ENCODE measurements at regions not wholly inside any gene's neighbourhood (a gene's known extent, or its start where the extent isn't known, plus 50 kb on each side); places are given as distances from the start of the nearest gene placed in this dataset.
"Not testable (repeated sequence)": the region's sequence is repeated elsewhere in the genome, so short reads cannot be mapped to it uniquely, and the experiment has no call there.

DNA sequence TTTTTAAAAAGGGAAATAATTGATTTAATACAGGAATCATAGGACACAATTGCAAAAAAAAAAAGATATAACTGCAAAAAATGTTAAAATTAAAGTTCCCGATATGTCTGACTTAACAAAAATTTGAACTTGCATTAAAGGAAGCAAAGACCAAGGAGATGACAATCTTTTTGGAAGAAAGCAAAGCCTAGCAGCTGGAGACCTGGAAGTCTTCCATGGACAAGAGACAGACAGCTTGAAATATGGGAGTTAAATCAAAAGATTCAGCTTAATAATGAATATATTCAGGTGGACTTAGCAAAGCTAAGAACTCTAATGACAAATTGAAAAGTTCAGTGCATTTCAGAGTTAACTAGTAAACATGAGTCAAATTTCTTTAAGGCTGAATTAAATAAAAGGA, 568.7 kb upstream of the RGMB start:
- no peak for DNase-seq (ENCODE audit: low spot score)

DNA sequence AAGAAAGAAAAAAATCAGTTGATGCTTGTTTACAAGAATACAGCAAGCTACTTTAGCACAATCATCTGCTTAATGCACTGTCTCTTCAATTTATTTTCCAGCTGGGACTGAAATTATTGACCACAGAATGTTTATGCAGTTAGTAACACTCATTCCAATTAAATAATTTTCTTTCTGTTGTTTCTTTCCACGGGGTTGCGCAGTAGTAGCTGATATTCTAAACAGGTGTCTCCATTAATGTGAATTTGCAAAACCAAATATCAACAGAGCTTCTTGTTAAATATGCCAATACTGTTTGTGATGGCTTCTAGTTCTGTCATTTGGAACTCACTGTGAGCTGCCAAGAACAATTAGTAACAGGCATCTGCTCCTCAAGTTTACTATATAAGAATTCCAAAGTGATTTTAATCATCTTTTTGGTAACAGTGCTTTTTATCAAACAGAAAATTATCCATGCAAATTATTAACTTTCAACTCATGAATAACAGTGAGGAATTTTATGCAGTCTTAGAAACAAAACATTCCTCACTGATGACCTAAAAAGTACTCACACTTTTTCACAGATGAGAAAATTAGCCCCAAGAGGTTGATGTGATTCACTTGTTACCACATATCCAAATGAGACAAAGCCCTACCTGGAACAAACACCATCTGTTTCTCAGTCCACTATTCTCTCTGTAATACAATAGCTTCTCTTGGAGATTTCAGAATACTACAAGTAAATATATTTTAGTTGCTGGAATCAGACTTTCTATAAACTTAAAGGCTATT, 567.6 kb upstream of the RGMB start:
- DNase-seq (ENCODE audit: low spot score), result peak; percentile 53

DNA sequence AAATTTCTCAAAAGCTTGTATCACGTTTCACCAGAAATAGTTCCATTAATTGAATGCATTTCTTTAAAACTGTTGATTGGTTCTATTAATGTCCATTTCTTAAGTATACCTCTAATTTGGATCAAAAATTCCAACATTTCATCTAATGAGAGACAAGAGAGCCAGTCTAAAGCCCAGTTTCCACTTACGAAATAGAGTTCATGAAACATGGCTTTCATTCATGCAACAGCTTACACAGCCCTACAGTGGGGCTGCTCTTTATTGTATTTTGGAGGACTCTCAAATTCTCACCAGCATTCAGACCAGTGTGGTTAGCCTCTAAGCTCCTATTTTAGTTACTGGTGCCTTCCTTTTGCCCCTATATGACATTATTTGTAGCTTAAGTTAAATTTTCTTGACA, 566.9 kb upstream of the RGMB start:
- DNase-seq (ENCODE audit: low spot score), result no peak

DNA sequence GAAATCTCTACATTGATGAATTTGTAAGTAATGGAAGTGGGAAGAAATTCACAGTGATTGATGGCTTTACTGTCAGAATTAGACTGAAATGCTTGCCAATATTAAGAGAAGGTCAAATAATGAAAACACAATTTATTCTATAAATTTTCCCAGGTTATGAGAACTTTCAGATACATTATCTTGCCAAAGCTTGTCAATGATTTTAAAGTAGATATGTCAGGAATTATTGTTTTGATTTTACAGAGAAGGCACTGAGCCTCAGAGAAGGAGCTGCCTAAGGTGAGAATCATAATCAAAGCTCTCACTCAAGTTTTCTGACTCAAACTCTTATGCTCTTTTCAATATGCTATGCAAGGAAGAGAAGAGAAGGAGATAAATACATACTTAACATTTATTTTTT, 564.0 kb upstream of the RGMB start:
- DNase-seq (ENCODE audit: low spot score), result no peak

DNA sequence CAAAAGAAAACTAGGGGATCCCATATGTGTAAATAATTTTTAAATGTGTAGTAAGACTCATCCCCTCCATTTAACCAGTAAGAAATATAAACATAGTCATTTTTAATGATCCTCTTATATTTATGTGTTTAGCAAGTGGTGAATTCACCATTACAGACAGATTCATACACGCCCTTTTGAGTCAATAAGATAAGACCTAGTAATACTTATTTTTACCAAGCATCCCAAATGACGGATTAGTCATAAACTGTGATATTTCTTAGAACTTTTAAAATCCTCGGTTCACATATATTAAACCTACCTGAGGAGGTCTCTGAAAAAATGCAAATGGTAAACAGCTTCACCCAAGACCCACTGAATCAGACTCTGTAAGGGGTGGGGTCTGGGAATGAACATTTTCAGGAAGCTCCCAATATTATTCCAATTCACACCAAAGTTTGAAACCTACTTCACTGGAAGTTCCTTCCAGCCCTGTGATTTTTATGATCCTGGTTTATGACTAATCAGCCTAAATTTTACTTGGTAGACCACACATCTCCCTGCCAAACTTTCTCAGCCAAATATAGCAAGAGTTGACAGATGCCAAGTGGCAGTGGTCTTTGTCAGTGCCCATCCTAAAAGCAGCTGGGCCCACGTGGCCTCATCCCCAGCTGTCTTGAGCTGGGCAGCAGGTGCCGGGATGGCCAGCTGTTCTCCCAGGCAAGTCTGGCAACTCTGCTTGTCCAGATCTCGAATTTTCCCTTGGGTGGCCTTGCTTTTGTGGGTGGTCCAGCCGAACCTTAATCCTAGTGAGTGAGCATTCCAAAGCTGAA, 559.0 kb upstream of the RGMB start:
- DNase-seq (ENCODE audit: low spot score), result no peak

DNA sequence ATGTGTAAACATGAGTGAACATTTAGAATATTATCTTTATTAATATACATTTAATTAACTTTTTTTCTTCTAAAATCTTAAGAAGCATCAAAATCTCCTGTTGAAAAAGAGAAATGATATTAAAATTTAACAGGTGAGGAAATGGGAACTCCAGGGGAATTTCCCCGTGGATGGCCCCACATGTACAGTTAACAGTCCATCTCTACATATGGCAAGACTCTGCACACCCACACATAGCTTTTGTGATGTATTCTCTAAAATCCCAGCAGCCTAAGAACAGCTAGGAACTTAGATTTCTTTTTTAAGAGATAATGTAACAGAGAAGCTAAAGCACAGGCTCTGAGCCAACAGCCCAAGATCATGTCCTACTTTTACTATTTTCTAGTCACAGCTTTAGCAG, 556.3 kb upstream of the RGMB start:
- no peak for DNase-seq (ENCODE audit: low spot score)

DNA sequence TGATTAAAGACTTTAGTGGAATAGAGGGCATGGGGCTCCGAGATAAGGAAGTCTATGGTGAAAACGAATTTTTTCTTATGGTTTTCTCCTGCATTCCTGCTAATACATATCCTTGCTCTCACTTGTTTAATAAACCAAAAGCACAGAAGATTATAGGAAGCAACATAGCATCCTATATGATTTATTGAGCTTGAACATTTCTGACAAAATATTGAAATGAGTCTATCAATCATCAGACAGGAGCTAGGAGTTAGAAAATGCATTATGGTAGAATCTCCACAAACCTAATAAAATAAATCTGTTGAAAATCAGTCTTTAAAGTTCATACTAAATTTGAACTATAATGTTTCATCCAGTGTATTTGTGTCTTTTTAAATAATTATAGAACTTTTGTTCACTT, 554.6 kb upstream of the RGMB start:
- DNase-seq (ENCODE audit: low spot score), result no peak

DNA sequence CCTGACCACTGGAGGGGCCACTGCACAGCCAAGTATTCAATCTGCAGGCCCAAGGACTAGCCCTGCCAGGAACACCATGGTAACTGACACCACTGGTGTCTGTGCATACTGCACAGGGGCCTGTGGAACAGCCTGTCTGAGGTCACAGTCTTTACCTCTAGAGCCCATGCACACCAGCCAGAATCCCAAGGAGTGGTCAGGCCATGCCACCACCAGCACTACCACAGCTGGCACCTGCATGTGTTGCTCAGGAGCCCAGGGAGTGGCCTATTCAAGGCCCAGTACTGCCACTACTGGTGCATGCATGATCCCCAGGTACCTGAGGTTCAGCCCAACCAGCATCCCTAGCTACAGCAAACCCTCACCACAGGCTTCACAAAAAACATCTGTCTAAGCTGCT, 546.0 kb upstream of the RGMB start:
- DNase-seq (ENCODE audit: low spot score), result no peak

DNA sequence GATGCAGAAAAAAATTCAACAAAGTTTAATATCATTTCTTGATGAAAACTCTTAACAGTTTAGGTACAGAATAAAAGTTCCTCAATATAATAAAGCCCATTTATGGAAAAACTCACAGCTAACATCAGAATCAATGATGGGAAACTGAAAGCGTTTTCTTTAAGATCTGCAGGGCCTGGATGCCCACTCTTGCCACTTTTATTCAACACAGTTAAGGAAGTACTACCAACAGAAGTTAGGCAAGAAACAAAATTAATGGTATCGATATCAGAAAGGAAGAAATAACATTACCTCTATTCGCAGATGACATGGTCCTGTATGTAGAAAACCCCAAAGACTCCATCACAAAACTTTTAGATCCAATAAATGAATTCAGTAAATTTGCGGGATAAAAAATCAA, 542.4 kb upstream of the RGMB start:
- no peak for DNase-seq (ENCODE audit: low spot score)

DNA sequence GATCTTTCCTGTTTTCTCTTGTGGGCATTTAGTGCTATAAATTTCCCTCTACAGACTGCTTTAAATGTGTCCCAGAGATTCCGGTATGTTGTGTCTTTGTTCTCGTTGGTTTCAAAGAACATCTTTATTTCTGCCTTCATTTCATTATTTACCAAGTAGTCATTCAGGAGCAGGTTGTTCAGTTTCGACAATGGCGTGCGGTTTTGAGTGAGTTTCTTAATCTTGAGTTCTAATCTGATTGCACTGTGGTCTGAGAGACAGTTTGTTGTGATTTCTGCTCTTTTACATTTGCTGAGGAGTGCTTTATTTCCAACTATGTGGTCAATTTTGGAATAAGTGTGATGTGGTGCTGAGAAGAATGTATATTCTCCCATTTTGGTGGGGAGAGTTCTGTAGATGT, 535.7 kb upstream of the RGMB start:
- not testable (repeated sequence) for DNase-seq (ENCODE audit: low spot score)

DNA sequence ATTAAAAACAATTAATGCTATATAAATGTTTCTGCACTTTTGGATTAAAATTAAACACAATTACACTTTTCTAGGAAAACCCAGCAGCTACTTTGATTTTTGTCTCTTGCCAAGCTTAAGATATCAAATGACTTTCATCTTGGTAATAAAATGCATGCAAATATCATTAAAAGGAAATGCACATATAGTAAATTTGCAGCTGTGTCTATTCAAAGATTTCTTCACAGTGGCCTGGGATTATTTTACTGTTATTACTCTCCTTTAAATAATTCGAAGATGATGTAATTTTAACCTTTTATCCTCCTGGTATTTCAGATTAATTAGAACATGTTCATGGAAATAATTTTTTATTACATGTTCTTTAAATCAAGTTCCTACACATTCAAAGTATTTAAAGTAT, 529.5 kb upstream of the RGMB start:
- DNase-seq (ENCODE audit: low spot score), result no peak

DNA sequence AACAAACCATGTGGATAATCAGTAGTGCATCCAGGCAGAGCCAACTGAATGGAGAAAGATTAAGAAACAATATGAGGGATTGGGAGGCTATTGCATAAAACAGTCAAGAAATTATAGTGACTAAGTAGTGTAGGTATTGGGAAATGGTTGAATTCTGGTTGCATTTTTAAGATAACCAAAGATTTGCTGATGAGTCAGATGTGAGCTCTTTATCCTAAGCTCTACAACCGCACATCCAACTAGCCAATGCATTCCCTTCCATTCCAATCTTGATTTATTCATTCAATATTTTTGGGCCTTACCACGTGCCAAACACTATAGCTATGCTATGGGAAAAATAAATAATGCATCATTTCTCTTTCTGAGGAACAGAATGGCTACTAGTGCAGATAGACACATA, 524.5 kb upstream of the RGMB start:
- no peak for DNase-seq (ENCODE audit: low spot score)

DNA sequence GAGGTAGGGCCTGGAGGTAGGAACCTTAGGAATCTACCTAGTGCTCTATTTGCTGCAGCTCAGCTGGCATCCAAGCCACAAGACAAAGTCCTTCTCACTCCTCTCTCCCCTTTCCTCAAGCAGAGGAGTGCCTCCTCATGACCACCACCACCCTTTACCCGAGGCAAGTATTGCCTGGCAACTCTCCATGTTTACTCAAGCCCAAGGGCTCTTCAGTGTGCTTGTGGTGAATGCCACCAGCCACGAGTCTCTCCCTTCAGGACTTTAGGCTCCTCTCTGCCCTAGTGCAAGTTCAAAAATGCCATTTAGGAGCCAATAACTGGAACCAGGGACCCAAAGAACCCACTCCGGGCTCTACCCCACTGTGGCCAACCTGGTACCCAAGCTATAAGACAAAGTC, 514.5 kb upstream of the RGMB start:
- DNase-seq (ENCODE audit: low spot score), result no peak

DNA sequence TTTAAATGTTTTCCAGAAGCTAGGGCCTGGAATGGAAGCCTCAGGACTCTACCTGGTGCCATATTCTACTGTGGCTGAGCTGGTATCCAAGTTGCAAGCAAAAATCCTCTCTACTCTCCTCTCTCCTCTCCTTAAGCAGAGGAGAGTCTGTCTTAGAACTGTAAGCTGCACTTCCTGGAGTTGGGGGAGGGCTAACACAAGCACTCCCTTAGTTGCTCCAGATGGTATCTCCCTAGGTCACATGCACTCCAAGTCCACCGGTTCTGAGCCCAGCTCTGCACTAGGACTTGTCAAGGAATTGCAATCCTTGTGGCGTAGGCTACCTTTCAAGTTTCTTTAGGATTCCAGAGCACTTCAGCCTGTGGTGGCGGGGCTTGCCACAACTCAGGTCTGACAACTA, 513.9 kb upstream of the RGMB start:
- no peak for DNase-seq (ENCODE audit: low spot score)

DNA sequence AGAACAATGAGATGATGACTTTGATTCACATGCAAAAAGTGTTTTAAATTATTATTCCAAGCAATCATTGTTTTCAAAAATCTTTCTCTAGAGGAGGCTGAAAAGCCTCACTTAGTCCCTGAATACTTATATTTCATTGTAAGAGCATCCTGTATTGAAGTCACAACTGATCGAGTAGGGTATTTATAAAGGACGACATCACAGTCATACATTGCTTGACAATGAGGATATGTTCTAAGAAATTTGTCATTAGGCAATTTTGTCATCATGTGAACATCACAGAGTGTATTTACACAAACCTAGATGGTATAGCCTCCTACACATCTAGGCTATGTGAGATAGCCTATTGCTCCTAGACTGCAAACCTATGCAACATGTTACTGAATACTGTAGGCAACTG, 510.4 kb upstream of the RGMB start:
- no peak for DNase-seq (ENCODE audit: low spot score)

DNA sequence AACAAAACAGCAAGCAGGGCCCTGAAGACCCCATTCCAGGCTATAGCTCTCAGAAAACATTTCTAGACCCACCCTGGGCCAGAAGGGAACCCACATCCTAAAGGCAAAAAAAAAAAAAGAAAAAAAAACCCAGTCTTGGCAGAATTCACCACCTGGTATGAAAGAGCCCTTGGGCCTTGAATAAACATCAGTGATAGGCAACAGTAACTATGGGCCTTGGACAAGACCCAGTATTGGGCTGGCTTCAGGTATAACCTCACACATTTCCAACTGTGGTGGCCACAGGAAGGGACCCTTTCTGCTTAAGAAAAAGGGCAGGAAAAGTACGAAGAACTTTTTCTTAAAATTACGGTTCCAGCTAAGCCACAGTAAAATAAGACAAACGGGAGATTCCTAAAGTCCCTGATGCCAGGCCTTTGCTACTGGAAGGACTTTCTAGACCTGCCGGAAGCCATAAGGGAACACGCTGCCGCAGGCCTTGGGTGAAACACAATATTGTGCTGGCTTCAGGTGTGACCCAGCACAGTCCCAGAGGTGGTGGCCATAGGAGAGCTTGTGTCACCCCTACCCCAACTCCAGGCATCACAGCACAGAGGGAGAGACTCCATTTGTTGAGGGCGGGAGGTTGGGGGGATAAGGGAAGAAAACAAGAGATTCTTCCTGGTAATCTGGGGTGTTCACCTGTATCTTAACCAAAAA, 505.2 kb upstream of the RGMB start:
- no peak for DNase-seq (ENCODE audit: low spot score)

DNA sequence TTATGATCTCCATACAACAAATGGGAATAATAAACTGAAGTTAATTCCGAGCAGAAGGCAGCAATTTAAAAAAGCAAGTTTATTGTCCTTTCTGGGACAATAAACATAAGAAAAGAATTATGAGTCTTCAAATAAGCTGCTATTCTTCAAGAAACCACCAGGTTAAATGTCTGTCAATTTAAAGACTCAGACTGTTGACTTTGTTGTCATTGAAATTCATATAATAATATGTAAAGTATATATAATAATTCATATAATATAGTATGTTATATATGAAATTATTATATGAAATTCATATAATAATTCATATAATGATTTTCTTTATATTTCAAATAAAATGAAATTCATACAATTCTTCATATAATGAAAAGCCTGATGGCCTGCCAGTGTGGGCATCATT, 497.5 kb upstream of the RGMB start:
- DNase-seq (ENCODE audit: low spot score), result peak; percentile 36

DNA sequence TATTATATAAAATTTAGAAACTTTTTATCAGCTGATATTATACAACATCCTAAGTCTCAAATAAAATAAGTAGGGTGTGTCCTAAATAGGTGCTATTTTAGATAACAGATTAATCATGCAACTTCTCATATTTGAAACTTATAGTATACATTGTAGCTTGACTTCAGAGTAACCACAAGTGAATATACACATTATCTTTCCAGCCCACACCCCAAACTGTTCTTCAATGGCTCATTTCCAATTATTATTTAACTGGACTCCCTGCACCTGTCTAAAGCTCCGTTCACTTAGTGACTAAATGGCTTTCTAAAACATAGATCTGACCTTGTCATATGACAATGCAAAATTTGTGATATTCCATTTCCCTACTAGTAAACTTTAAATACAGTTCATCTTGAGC, 490.9 kb upstream of the RGMB start:
- DNase-seq (ENCODE audit: low spot score), result no peak

DNA sequence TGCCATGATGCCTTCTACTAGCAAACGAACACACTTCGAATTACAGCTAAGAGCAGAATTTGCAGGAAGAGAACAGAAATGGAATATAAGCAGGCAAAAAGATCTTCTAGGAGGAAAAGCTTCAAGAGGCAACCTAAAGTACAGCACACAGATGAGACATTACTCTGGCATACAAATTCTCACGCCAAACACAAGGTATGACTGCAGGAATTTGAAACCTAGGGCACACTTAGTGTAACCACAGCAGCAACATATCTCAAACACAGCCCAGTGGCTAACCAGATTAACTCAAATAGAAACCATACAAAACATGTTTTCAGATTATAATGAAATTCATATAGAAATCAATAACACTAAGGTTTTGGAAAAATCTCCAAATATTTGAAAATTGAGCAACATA, 481.0 kb upstream of the RGMB start:
- DNase-seq (ENCODE audit: low spot score), result no peak

DNA sequence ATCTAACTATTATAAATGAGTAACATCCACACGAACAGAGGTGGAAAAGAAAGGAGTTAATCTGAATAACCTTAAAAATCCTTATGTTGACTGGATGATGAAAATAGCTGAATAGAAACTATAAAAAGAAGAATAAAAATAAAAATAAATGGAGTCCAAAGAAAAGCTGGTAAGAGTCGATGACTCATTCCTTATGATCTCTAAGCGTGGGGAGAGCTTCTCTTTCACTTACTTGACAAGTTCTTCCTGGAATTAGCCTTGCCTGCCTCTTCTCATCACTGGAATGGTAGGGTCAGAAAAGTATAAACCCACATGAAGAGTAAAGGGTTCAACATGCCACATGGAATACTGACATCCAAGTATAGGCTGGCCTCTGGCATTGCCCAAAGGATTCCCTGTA, 477.0 kb upstream of the RGMB start:
- no peak for DNase-seq (ENCODE audit: low spot score)

DNA sequence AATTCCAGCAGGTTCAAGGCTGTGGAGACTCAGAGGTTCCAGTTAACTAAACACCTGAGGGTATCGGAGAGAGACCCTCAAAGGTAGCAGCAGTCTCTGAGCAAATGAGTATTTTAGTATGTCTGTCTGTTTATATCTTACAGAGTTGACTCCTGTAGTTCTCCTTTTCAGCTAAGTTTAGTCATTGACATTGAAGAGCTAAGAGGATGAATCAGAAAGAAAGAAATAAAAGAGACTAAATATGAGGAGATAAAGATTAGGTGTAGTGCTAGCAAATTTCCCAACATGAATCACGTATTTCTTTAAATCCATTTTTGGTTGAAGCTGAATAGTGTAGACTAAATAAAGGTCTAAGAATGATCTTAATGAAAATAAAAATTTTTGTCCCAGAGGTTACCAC, 474.0 kb upstream of the RGMB start:
- no peak for DNase-seq (ENCODE audit: low spot score)

DNA sequence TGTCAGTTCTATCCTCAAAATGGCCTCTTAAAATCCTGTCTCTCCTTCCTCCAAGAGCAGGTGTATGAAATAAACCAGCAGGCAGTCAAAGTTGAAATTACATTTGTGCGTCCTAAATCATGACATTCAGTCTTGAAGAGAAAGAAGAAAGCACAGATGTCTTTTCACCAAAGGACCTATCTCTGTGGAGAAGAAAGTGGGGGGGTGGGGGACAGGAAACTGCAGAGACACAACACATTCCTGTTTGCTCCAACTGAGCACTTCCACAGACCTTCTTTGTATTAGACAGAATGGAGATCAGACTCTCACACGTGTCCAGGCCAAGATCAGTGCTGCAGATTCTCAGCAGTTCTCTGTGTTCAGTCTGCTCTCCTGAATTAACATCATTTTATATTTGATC, 471.9 kb upstream of the RGMB start:
- DNase-seq (ENCODE audit: low spot score), result no peak

DNA sequence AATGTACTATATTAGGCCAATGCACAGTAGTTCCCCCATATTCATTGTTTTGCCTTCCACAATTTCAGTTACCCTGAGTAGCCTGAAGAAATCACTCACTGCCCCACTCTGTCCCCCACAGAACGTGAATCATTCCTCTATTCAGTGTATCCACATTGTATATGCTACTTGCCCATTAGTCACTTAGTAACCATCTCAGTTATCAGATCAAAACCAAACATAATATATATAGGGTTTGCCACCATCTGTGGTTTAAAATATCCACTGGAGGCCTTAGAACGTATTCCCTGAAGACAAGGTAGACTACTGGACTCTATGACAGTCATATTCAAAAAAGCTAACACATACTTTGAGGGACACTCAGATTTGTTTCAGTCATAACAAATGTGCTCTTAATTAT, 465.7 kb upstream of the RGMB start:
- peak; percentile 95 for DNase-seq (ENCODE audit: low spot score)

Data from RKO (cell line).